Hypothalamus (tissue), 51 donors: ENCODE measurements at regions not wholly inside any gene's neighbourhood (a gene's known extent, or its start where the extent isn't known, plus 50 kb on each side); places are given as distances from the start of the nearest gene placed in this dataset.
"Not testable (repeated sequence)": the region's sequence is repeated elsewhere in the genome, so short reads cannot be mapped to it uniquely, and the experiment has no call there.

Experiments used
- DNase-seq, 51 donors: peaks; one replicate each; lab custom pipeline; 2025; lab: John Stamatoyannopoulos, UW

- no peak for DNase-seq
Observed at GRCh38 chr12:66733321-66733720, 54.4 kb upstream of the GRIP1 start.

- DNase-seq: no peak
Observed at GRCh38 chr12:66733839-66734238, 55.0 kb upstream of the GRIP1 start.

GRCh38 chr12:66735275-66735674 is 56.4 kb upstream of the GRIP1 start:
- DNase-seq: no peak

- DNase-seq: no peak
Observed at GRCh38 chr12:66736931-66737330, 58.1 kb upstream of the GRIP1 start.

GRCh38 chr12:66739266-66739665 is 60.4 kb upstream of the GRIP1 start:
- DNase-seq: no peak

GRCh38 chr12:66739940-66740651 is 61.2 kb upstream of the GRIP1 start:
- no peak for DNase-seq

- DNase-seq: no peak
Observed at GRCh38 chr12:66740732-66741131, 61.9 kb upstream of the GRIP1 start.

GRCh38 chr12:66741919-66742318 is 63.0 kb upstream of the GRIP1 start:
- no peak for DNase-seq

GRCh38 chr12:66742508-66743367 is 63.9 kb upstream of the GRIP1 start:
- DNase-seq: no peak

- no peak for DNase-seq
Observed at GRCh38 chr12:66744461-66744860, 65.6 kb upstream of the GRIP1 start.

GRCh38 chr12:66744956-66745383 is 66.1 kb upstream of the GRIP1 start:
- DNase-seq: no peak

GRCh38 chr12:66746489-66747201 is 67.8 kb upstream of the GRIP1 start:
- DNase-seq: no peak

- no peak for DNase-seq
Observed at GRCh38 chr12:66751432-66752113, 72.7 kb upstream of the GRIP1 start.

- no peak for DNase-seq
Observed at GRCh38 chr12:66753810-66754209, 74.9 kb upstream of the GRIP1 start.

GRCh38 chr12:66755727-66756395 is 77.0 kb upstream of the GRIP1 start:
- DNase-seq: no peak

- no peak for DNase-seq
Observed at GRCh38 chr12:66756631-66757030, 77.8 kb upstream of the GRIP1 start.

GRCh38 chr12:66760122-66760521 is 81.2 kb upstream of the GRIP1 start:
- DNase-seq: not testable (repeated sequence)

GRCh38 chr12:66763467-66763866 is 84.6 kb upstream of the GRIP1 start:
- DNase-seq: no peak

- no peak for DNase-seq
Observed at GRCh38 chr12:66765204-66765603, 86.3 kb upstream of the GRIP1 start.

- no peak for DNase-seq
Observed at GRCh38 chr12:66767536-66767935, 88.7 kb upstream of the GRIP1 start.
